Left lung (tissue), 4 donors: ENCODE measurements at regions not wholly inside any gene's neighbourhood (a gene's known extent, or its start where the extent isn't known, plus 50 kb on each side); places are given as distances from the start of the nearest gene placed in this dataset.

Source experiments
- ATAC-seq: fragments of 200-7000 bp; cut with Tn5 transposase; one replicate; pipeline ENCODE4 v1.9.1; 2020; ENCODE audit warnings: moderate library complexity
- DNase-seq, 4 donors: peaks; one replicate each; pipeline ENCODE4 v3.0.0-alpha.2; 2013 to 2020
- H3K27ac ChIP-seq, 2 donors: fragments of 200-600 bp; sonication (generic) in 1 of 2; one replicate each; pipeline versions ENCODE4 v1.5.0 to v1.8.0; 2020 to 2021
- H3K27me3 ChIP-seq, 2 donors: fragments of 200-600 bp; sonication (generic) in 1 of 2; one replicate each; pipeline versions ENCODE4 v1.5.0 to v1.8.0; 2020 to 2021
- H3K36me3 ChIP-seq, 2 donors: fragments of 200-600 bp; sonication (generic) in 1 of 2; one replicate each; pipeline versions ENCODE4 v1.5.0 to v1.8.0; 2020 to 2021
- H3K4me1 ChIP-seq, 2 donors: fragments of 200-600 bp; one replicate each; pipeline ENCODE4 v1.8.0; 2021
- H3K4me3 ChIP-seq, 2 donors: fragments of 200-600 bp; sonication (generic) in 1 of 2; one replicate each; pipeline versions ENCODE4 v1.5.0 to v1.8.0; 2020 to 2021; ENCODE audit warnings: mild to moderate bottlenecking in 1 of 2
- H3K9me3 ChIP-seq, 2 donors: fragments of 200-600 bp; sonication (generic) in 1 of 2; one replicate each; pipeline versions ENCODE4 v1.5.0 to v1.8.0; 2020 to 2021
- CTCF ChIP-seq, 2 donors: fragments of 200-600 bp; sonication (generic) in 1 of 2; IDR thresholded peaks; one replicate each; pipeline versions ENCODE4 v1.5.0 to v1.8.0; 2021; ENCODE audit warnings: antibody characterized with exemption in 2 of 2
- intact Hi-C, 2 donors: fragments of 100-400 bp; cut with DNase I; formaldehyde crosslinking; loops; one replicate each; pipeline versions ENCODE4 v1.11.2 to v1.14.2; 2022
- donor health status: DM: no; HTN: yes; CAD: no.
- donor health status: DM: no; HTN: no; CAD: no.

GRCh38 chr9:86675805-86676204 is 271.5 kb downstream of the GAS1 start:
- Histone ChIP-seq H3K27ac (no peak overlapping the region), H3K4me1 (no peaks in the 10 kb centered on the region), H3K9me3 (peaks cover 0 to 8% of the 10 kb centered on the region in 2 donors), H3K4me3 (no peak overlapping the region), H3K27me3 (no peaks in the 10 kb centered on the region), H3K36me3 (no peaks in the 10 kb centered on the region)
- TF ChIP-seq CTCF (IDR thresholded peaks at IDR 0.05) = no peak
- intact Hi-C loops = no loop called here
- DNase-seq (no peak), ATAC-seq (no peak)

- no peaks in the 10 kb centered on the region for H3K27me3 ChIP-seq
- intact Hi-C loops = no loop called here
- no peak overlapping the region for H3K4me3 ChIP-seq
- no peaks in the 10 kb centered on the region for H3K4me1 ChIP-seq
- ATAC-seq (no peak), DNase-seq (no peak)
- no peaks in the 10 kb centered on the region for H3K36me3 ChIP-seq
- no peak for TF ChIP-seq CTCF (IDR thresholded peaks at IDR 0.05)
- H3K27ac ChIP-seq = no peak overlapping the region
- H3K9me3 ChIP-seq = peaks cover 0 to 13% of the 10 kb centered on the region in 2 donors
Observed at GRCh38 chr9:86674487-86674886, 272.8 kb downstream of the GAS1 start.

GRCh38 chr9:86672966-86673365 is 274.3 kb downstream of the GAS1 start:
- Histone ChIP-seq H3K9me3 (peaks cover 0 to 13% of the 10 kb centered on the region in 2 donors), H3K36me3 (no peaks in the 10 kb centered on the region), H3K4me1 (no peaks in the 10 kb centered on the region), H3K27me3 (no peaks in the 10 kb centered on the region), H3K27ac (no peak overlapping the region), H3K4me3 (no peak overlapping the region)
- DNase-seq = no peak
- intact Hi-C loops = no loop called here
- ATAC-seq = no peak
- TF ChIP-seq CTCF (IDR thresholded peaks at IDR 0.05) = no peak

GRCh38 chr9:86672301-86672700 is 275.0 kb downstream of the GAS1 start:
- Histone ChIP-seq H3K4me1 (no peaks in the 10 kb centered on the region), H3K27me3 (no peaks in the 10 kb centered on the region), H3K36me3 (no peaks in the 10 kb centered on the region), H3K4me3 (no peak overlapping the region), H3K9me3 (peaks cover 0 to 13% of the 10 kb centered on the region in 2 donors), H3K27ac (no peak overlapping the region)
- ATAC-seq (no peak), DNase-seq (no peak)
- no peak for TF ChIP-seq CTCF (IDR thresholded peaks at IDR 0.05)
- intact Hi-C loops = no loop called here

- Histone ChIP-seq H3K27ac (no peak overlapping the region), H3K4me3 (no peak overlapping the region), H3K36me3 (no peaks in the 10 kb centered on the region), H3K4me1 (no peaks in the 10 kb centered on the region), H3K9me3 (peaks cover 0 to 13% of the 10 kb centered on the region in 2 donors), H3K27me3 (no peaks in the 10 kb centered on the region)
- DNase-seq (no peak), ATAC-seq (no peak)
- TF ChIP-seq CTCF (IDR thresholded peaks at IDR 0.05) = no peak
- intact Hi-C loops = no loop called here
Observed at GRCh38 chr9:86671018-86671417, 276.3 kb downstream of the GAS1 start.
